DND-41 (cell line): ENCODE measurements at regions not wholly inside any gene's neighbourhood (a gene's known extent, or its start where the extent isn't known, plus 50 kb on each side); places are given as distances from the start of the nearest gene placed in this dataset.

Experiments
- ATAC-seq: fragments of 200-7000 bp; cut with Tn5 transposase; 3 replicates; pipeline ENCODE4 v1.9.1; 2021; ENCODE audit warnings: low read depth; ENCODE audit not compliant: insufficient read depth
- DNase-seq: peaks from one replicate; pipeline ENCODE4 v3.0.0-alpha.2; 2020
- H2AFZ ChIP-seq: 2 replicates; pipeline ENCODE4 v1.6.0; 2012; ENCODE audit warnings: low read depth, low read length
- H3K27ac ChIP-seq: 2 replicates; pipeline ENCODE4 v1.5.1; 2012; ENCODE audit warnings: low read length, inconsistent platforms
- H3K27me3 ChIP-seq: fragments of 200-600 bp; sonication (generic); 2 replicates; pipeline ENCODE4 v1.6.0; 2012; ENCODE audit warnings: low read length, mild to moderate bottlenecking, inconsistent platforms; ENCODE audit not compliant: insufficient read depth, poor library complexity
- H3K36me3 ChIP-seq: 2 replicates; pipeline ENCODE4 v1.5.1; 2012; ENCODE audit warnings: low read length, inconsistent platforms; ENCODE audit not compliant: insufficient read depth
- H3K4me1 ChIP-seq: 2 replicates; pipeline ENCODE4 v1.5.1; 2012; ENCODE audit warnings: mild to moderate bottlenecking, low read length; ENCODE audit not compliant: insufficient read depth
- H3K4me2 ChIP-seq: 2 replicates; pipeline ENCODE4 v1.6.0; 2012; ENCODE audit warnings: mild to moderate bottlenecking, moderate library complexity, low read length, inconsistent platforms; ENCODE audit not compliant: insufficient read depth
- H3K4me3 ChIP-seq, 2 experiments: fragments of 200-600 bp in 1 of 2; shearing (Covaris generic) in 1 of 2; 2 replicates each; pipeline ENCODE4 v1.5.1; 2012 to 2016; ENCODE audit warnings: inconsistent platforms in 2 of 2, low read length in 2 of 2, mild to moderate bottlenecking in 2 of 2, low read depth in 1 of 2, moderate library complexity in 1 of 2
- H3K79me2 ChIP-seq: 2 replicates; pipeline ENCODE4 v1.6.0; 2012; ENCODE audit warnings: low read length, inconsistent platforms; ENCODE audit not compliant: insufficient read depth
- H3K9ac ChIP-seq: 2 replicates; pipeline ENCODE4 v1.6.0; 2012; ENCODE audit warnings: low read depth, mild to moderate bottlenecking, inconsistent platforms, low read length, moderate library complexity
- H3K9me3 ChIP-seq: 2 replicates; pipeline ENCODE4 v1.5.1; 2012; ENCODE audit warnings: low read length, moderate library complexity, mild to moderate bottlenecking, inconsistent platforms; ENCODE audit not compliant: insufficient read depth, severe bottlenecking
- H4K20me1 ChIP-seq: 2 replicates; pipeline ENCODE4 v1.6.0; 2012; ENCODE audit warnings: low read length; ENCODE audit not compliant: insufficient read depth
- CTCF ChIP-seq: IDR thresholded peaks from 2 replicates; pipeline ENCODE4 v1.5.1; 2012; ENCODE audit warnings: borderline replicate concordance, low read length, moderate library complexity, mild to moderate bottlenecking; ENCODE audit not compliant: poor library complexity, severe bottlenecking; ENCODE audit errors: extremely low read depth
- EZH2 ChIP-seq: IDR thresholded peaks from 3 replicates; pipeline ENCODE4 v1.6.1; 2012; ENCODE audit warnings: borderline replicate concordance, low read depth, mild to moderate bottlenecking, moderate library complexity, low read length, inconsistent platforms; ENCODE audit not compliant: severe bottlenecking

- Histone ChIP-seq H3K9ac (no peak overlapping the region), H3K79me2 (no peaks in the 10 kb centered on the region), H3K4me2 (no peak overlapping the region), H3K4me3 (no peak overlapping the region), H3K9me3 (no peaks in the 10 kb centered on the region), H3K4me1 (no peaks in the 10 kb centered on the region), H2AFZ (no peak overlapping the region), H3K27me3 (no peaks in the 10 kb centered on the region), H4K20me1 (no peaks in the 10 kb centered on the region), H3K36me3 (no peaks in the 10 kb centered on the region), H3K27ac (no peak overlapping the region)
- ATAC-seq (no peak), DNase-seq (no peak)
- TF ChIP-seq CTCF = no peak
- no peak for TF ChIP-seq EZH2
These were observed 140.7 kb upstream of the CDKN3 start for GRCh38 chr14:54256156-54256555.

- Histone ChIP-seq H3K27ac (no peak overlapping the region), H4K20me1 (no peaks in the 10 kb centered on the region), H3K4me3 (no peak overlapping the region), H3K79me2 (no peaks in the 10 kb centered on the region), H3K4me1 (no peaks in the 10 kb centered on the region), H2AFZ (no peak overlapping the region), H3K9me3 (no peaks in the 10 kb centered on the region), H3K36me3 (no peaks in the 10 kb centered on the region), H3K4me2 (no peak overlapping the region), H3K27me3 (no peaks in the 10 kb centered on the region), H3K9ac (no peak overlapping the region)
- DNase-seq (no peak), ATAC-seq (no peak)
- TF ChIP-seq EZH2 = no peak
- no peak for TF ChIP-seq CTCF
These were observed 139.4 kb upstream of the CDKN3 start for GRCh38 chr14:54257424-54257823.

- Histone ChIP-seq H3K79me2 (no peaks in the 10 kb centered on the region), H3K9ac (no peak overlapping the region), H3K9me3 (no peaks in the 10 kb centered on the region), H3K4me1 (no peaks in the 10 kb centered on the region), H3K27me3 (no peaks in the 10 kb centered on the region), H4K20me1 (no peaks in the 10 kb centered on the region), H3K36me3 (no peaks in the 10 kb centered on the region), H3K27ac (no peak overlapping the region), H2AFZ (no peak overlapping the region), H3K4me3 (no peak overlapping the region), H3K4me2 (no peak overlapping the region)
- DNase-seq (no peak), ATAC-seq (no peak)
- no peak for TF ChIP-seq EZH2
- TF ChIP-seq CTCF = no peak
These were observed 138.4 kb upstream of the CDKN3 start for GRCh38 chr14:54258382-54258781.

- Histone ChIP-seq H4K20me1 (no peaks in the 10 kb centered on the region), H3K36me3 (no peaks in the 10 kb centered on the region), H3K27me3 (no peaks in the 10 kb centered on the region), H3K4me2 (no peak overlapping the region), H2AFZ (no peak overlapping the region), H3K4me3 (no peak overlapping the region), H3K79me2 (no peaks in the 10 kb centered on the region), H3K9me3 (no peaks in the 10 kb centered on the region), H3K27ac (no peak overlapping the region), H3K4me1 (no peaks in the 10 kb centered on the region), H3K9ac (no peak overlapping the region)
- DNase-seq = no peak
- TF ChIP-seq EZH2 (no peak), CTCF (no peak)
- ATAC-seq = no peak
These were observed 137.0 kb upstream of the CDKN3 start for GRCh38 chr14:54259821-54260220.
